OCI-LY1 (cell line): ENCODE measurements at regions not wholly inside any gene's neighbourhood (a gene's known extent, or its start where the extent isn't known, plus 50 kb on each side); places are given as distances from the start of the nearest gene placed in this dataset.

ENCODE experiments used
- H2AFZ ChIP-seq: fragments of 200-600 bp; sonication (generic), shearing (Covaris generic); 2 replicates; pipeline ENCODE4 v1.6.0; 2014; ENCODE audit warnings: antibody characterized with exemption, mild to moderate bottlenecking, low read length
- H3F3A ChIP-seq: fragments of 200-600 bp; sonication (generic), shearing (Covaris generic); 2 replicates; pipeline ENCODE4 v1.6.0; 2014; ENCODE audit warnings: mild to moderate bottlenecking, antibody characterized with exemption, low read length, moderate library complexity; ENCODE audit not compliant: insufficient read depth
- H3K27ac ChIP-seq: fragments of 200-600 bp; sonication (generic); 2 replicates; pipeline ENCODE4 v1.5.1; 2014; ENCODE audit warnings: low read length, mixed run types, mild to moderate bottlenecking, low read depth; ENCODE audit not compliant: poor library complexity, severe bottlenecking
- H3K27me3 ChIP-seq: fragments of 200-600 bp; sonication (generic); 2 replicates; pipeline ENCODE4 v1.6.0; 2014; ENCODE audit warnings: antibody characterized with exemption, mild to moderate bottlenecking, low read length, moderate library complexity; ENCODE audit not compliant: insufficient read depth
- H3K36me3 ChIP-seq: fragments of 200-600 bp; sonication (generic); 2 replicates; pipeline ENCODE4 v1.6.1; 2014; ENCODE audit warnings: mild to moderate bottlenecking, antibody characterized with exemption, low read length, moderate library complexity, mixed read lengths; ENCODE audit not compliant: insufficient read depth
- H3K4me1 ChIP-seq: fragments of 200-600 bp; sonication (generic); 2 replicates; pipeline ENCODE4 v1.5.1; 2014; ENCODE audit warnings: mild to moderate bottlenecking, low read length, moderate library complexity; ENCODE audit not compliant: insufficient read depth, severe bottlenecking
- H3K4me2 ChIP-seq: fragments of 200-600 bp; sonication (generic), shearing (Covaris generic); 2 replicates; pipeline ENCODE4 v1.6.1; 2014; ENCODE audit warnings: low read length
- H3K4me3 ChIP-seq: fragments of 200-600 bp; sonication (generic); 2 replicates; pipeline ENCODE4 v1.5.1; 2014; ENCODE audit warnings: low read length, low read depth, mild to moderate bottlenecking, mixed read lengths; ENCODE audit not compliant: poor library complexity, severe bottlenecking
- H3K79me2 ChIP-seq: fragments of 200-600 bp; shearing (Covaris generic); 2 replicates; pipeline ENCODE4 v1.6.1; 2016; ENCODE audit warnings: mixed run types, low read length, mixed read lengths; ENCODE audit not compliant: insufficient read depth
- H3K9ac ChIP-seq: fragments of 200-600 bp; sonication (generic), shearing (Covaris generic); 2 replicates; pipeline ENCODE4 v1.6.1; 2014; ENCODE audit warnings: mild to moderate bottlenecking, low read length, mixed read lengths
- H3K9me2 ChIP-seq: fragments of 200-600 bp; sonication (generic), shearing (Covaris generic); 2 replicates; pipeline ENCODE4 v1.6.1; 2014; ENCODE audit warnings: low read depth, mild to moderate bottlenecking, low read length, mixed read lengths
- H3K9me3 ChIP-seq: fragments of 200-600 bp; shearing (Covaris generic); 2 replicates; pipeline ENCODE4 v1.6.1; 2014; ENCODE audit warnings: low read length, mixed read lengths
- H4K20me1 ChIP-seq: fragments of 200-600 bp; sonication (generic), shearing (Covaris generic); 2 replicates; pipeline ENCODE4 v1.6.0; 2016; ENCODE audit warnings: mild to moderate bottlenecking, low read length; ENCODE audit not compliant: insufficient read depth
- EZH2 ChIP-seq: fragments of 200-600 bp; sonication (generic), shearing (Covaris generic); IDR thresholded peaks from 2 replicates; pipeline ENCODE4 v1.8.0; 2017; ENCODE audit warnings: borderline replicate concordance, mixed run types, mild to moderate bottlenecking, antibody characterized with exemption, low read length, moderate library complexity, mixed read lengths
- TF ChIP-seq, protein P1 (sequence below): fragments of 200-600 bp; sonication (generic), shearing (Covaris generic); IDR thresholded peaks from 2 replicates; pipeline ENCODE4 v1.5.1; 2017; ENCODE audit warnings: mild to moderate bottlenecking, antibody characterized with exemption, low read length, moderate library complexity, mixed read lengths

GRCh38 chr15:93257920-93258319, 168.9 kb upstream of the RGMA start:
- Histone ChIP-seq H3K9me2 (no peaks in the 10 kb centered on the region), H3K27me3 (no peaks in the 10 kb centered on the region), H3K9ac (no peak overlapping the region), H3K4me3 (no peak overlapping the region), H3F3A (no peaks in the 10 kb centered on the region), H3K27ac (no peak overlapping the region), H3K36me3 (no peaks in the 10 kb centered on the region), H4K20me1 (no peaks in the 10 kb centered on the region), H3K4me2 (no peak overlapping the region), H2AFZ (no peak overlapping the region), H3K79me2 (no peaks in the 10 kb centered on the region), H3K9me3 (no peaks in the 10 kb centered on the region), H3K4me1 (no peaks in the 10 kb centered on the region)
- no peak for TF ChIP-seq EZH2
- TF ChIP-seq, protein P1, sequence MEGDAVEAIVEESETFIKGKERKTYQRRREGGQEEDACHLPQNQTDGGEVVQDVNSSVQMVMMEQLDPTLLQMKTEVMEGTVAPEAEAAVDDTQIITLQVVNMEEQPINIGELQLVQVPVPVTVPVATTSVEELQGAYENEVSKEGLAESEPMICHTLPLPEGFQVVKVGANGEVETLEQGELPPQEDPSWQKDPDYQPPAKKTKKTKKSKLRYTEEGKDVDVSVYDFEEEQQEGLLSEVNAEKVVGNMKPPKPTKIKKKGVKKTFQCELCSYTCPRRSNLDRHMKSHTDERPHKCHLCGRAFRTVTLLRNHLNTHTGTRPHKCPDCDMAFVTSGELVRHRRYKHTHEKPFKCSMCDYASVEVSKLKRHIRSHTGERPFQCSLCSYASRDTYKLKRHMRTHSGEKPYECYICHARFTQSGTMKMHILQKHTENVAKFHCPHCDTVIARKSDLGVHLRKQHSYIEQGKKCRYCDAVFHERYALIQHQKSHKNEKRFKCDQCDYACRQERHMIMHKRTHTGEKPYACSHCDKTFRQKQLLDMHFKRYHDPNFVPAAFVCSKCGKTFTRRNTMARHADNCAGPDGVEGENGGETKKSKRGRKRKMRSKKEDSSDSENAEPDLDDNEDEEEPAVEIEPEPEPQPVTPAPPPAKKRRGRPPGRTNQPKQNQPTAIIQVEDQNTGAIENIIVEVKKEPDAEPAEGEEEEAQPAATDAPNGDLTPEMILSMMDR = no peak

GRCh38 chr15:93253681-93254080, 164.7 kb upstream of the RGMA start:
- Histone ChIP-seq H3K9me3 (no peaks in the 10 kb centered on the region), H3K79me2 (no peaks in the 10 kb centered on the region), H4K20me1 (no peaks in the 10 kb centered on the region), H3K4me2 (no peak overlapping the region), H3K9ac (no peak overlapping the region), H3K36me3 (no peaks in the 10 kb centered on the region), H3K4me3 (no peak overlapping the region), H2AFZ (no peak overlapping the region), H3K9me2 (no peaks in the 10 kb centered on the region), H3K27ac (no peak overlapping the region), H3K27me3 (no peaks in the 10 kb centered on the region), H3K4me1 (no peaks in the 10 kb centered on the region), H3F3A (no peaks in the 10 kb centered on the region)
- TF ChIP-seq, protein P1 = no peak
- TF ChIP-seq EZH2 = no peak

GRCh38 chr15:93252780-93253179, 163.8 kb upstream of the RGMA start:
- TF ChIP-seq, protein P1 = no peak
- TF ChIP-seq EZH2 = no peak
- Histone ChIP-seq H3K9me3 (no peaks in the 10 kb centered on the region), H4K20me1 (no peaks in the 10 kb centered on the region), H3K4me1 (no peaks in the 10 kb centered on the region), H3K27me3 (no peaks in the 10 kb centered on the region), H3F3A (no peaks in the 10 kb centered on the region), H3K79me2 (no peaks in the 10 kb centered on the region), H3K4me2 (no peak overlapping the region), H3K4me3 (no peak overlapping the region), H2AFZ (no peak overlapping the region), H3K9ac (no peak overlapping the region), H3K9me2 (no peaks in the 10 kb centered on the region), H3K36me3 (no peaks in the 10 kb centered on the region), H3K27ac (no peak overlapping the region)
